Fibroblast of lung (primary cell): ENCODE measurements at regions not wholly inside any gene's neighbourhood (a gene's known extent, or its start where the extent isn't known, plus 50 kb on each side); places are given as distances from the start of the nearest gene placed in this dataset.
A peak's percentile ranks its signal among the peaks of the same experiment; 100 is the strongest.

ENCODE experiments used
- DNase-seq, 2 donors: peaks; one replicate each; pipeline versions ENCODE4 v3.0.0 to v3.0.0-alpha.2; 2010; ENCODE audit warnings: low read depth in 2 of 2
- H2AFZ ChIP-seq: 2 replicates; pipeline ENCODE4 v1.5.1; 2012; ENCODE audit warnings: low read length, control low read depth, inconsistent platforms
- H3K27ac ChIP-seq: 2 replicates; pipeline ENCODE4 v1.5.1; 2011; ENCODE audit warnings: low read length, control low read depth; ENCODE audit not compliant: insufficient read depth
- H3K27me3 ChIP-seq: 2 replicates; pipeline ENCODE4 v1.5.1; 2011; ENCODE audit warnings: mild to moderate bottlenecking, low read length; ENCODE audit not compliant: control insufficient read depth, insufficient read depth
- H3K36me3 ChIP-seq: 2 replicates; pipeline ENCODE4 v1.5.1; 2011; ENCODE audit warnings: low read length; ENCODE audit not compliant: control insufficient read depth, insufficient read depth
- H3K4me1 ChIP-seq: 2 replicates; pipeline ENCODE4 v1.5.1; 2011; ENCODE audit warnings: low read length; ENCODE audit not compliant: control insufficient read depth, insufficient read depth; ENCODE audit errors: extremely low read depth
- H3K4me2 ChIP-seq: 2 replicates; pipeline ENCODE4 v1.5.1; 2011; ENCODE audit warnings: low read length, control low read depth; ENCODE audit not compliant: insufficient read depth; ENCODE audit errors: extremely low read depth
- H3K4me3 ChIP-seq, 4 experiments: fragments of 200-600 bp in 1 of 4; sonication (generic) in 1 of 4; replicated peaks in 1 of 4; 2 replicates each; pipeline ENCODE4 v1.5.1; 2011 to 2016; ENCODE audit warnings: low read length in 4 of 4, low read depth in 3 of 4, mild to moderate bottlenecking in 3 of 4, control low read depth in 2 of 4, inconsistent platforms in 1 of 4, mixed read lengths in 1 of 4; ENCODE audit not compliant: insufficient read depth in 1 of 4; ENCODE audit errors: control extremely low read depth in 1 of 4
- H3K79me2 ChIP-seq: 2 replicates; pipeline ENCODE4 v1.5.1; 2012; ENCODE audit warnings: mild to moderate bottlenecking, low read length, inconsistent platforms; ENCODE audit not compliant: control insufficient read depth, insufficient read depth
- H3K9ac ChIP-seq: 2 replicates; pipeline ENCODE4 v1.5.1; 2011; ENCODE audit warnings: mild to moderate bottlenecking, low read length, control low read depth; ENCODE audit not compliant: insufficient read depth
- H3K9me3 ChIP-seq: 2 replicates; pipeline ENCODE4 v1.5.1; 2012; ENCODE audit warnings: low read depth, low read length; ENCODE audit not compliant: control insufficient read depth, insufficient read depth
- H4K20me1 ChIP-seq: 2 replicates; pipeline ENCODE4 v1.5.1; 2011; ENCODE audit warnings: low read length; ENCODE audit not compliant: control insufficient read depth, insufficient read depth; ENCODE audit errors: extremely low read depth
- CTCF ChIP-seq, 2 donors: IDR thresholded peaks in 1 of 2; conservative IDR thresholded peaks in 1 of 2; 1 replicate in 1 of 2; 2 replicates in 1 of 2; pipeline ENCODE4 v1.5.1; 2011 to 2012; ENCODE audit warnings: low read length in 2 of 2, control low read depth in 1 of 2, inconsistent platforms in 1 of 2, low read depth in 1 of 2, mild to moderate bottlenecking in 1 of 2
- EZH2 ChIP-seq: IDR thresholded peaks from 2 replicates; pipeline ENCODE4 v1.5.1; 2012; ENCODE audit warnings: low read length, control low read depth, mild to moderate bottlenecking; ENCODE audit errors: missing control alignments

DNA sequence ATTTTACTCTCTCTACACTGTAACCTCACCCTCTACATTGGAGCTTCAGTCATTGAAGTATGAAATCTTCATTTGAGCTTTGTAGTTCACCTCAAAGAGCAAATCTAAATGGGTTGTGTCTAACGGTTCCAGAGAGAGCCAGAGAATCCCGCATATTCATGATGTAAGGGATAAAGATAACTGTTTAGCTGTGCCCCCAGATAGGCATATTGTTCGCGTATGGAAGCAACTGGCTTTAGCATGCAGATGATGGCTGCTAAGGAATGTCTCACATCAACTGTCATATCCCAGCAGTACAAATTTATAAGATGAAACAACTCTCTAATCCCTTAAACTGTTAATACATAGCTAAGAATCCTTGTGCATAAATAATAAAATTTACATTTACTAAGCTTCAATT is 412.7 kb upstream of the ROBO2 start:
- Histone ChIP-seq H4K20me1 (no peaks in the 10 kb centered on the region), H3K9ac (no peak overlapping the region), H3K9me3 (no peaks in the 10 kb centered on the region), H3K36me3 (no peaks in the 10 kb centered on the region), H3K4me3 (no peak overlapping the region), H3K4me2 (no peak overlapping the region), H2AFZ (no peak overlapping the region), H3K4me1 (no peaks in the 10 kb centered on the region), H3K27ac (no peak overlapping the region), H3K27me3 (no peaks in the 10 kb centered on the region), H3K79me2 (no peaks in the 10 kb centered on the region)
- no peak for DNase-seq
- TF ChIP-seq EZH2 (no peak), CTCF (conservative IDR thresholded peaks at IDR 0.05 in 1 of 2, IDR thresholded peaks at IDR 0.05 in 1 of 2; ENCODE audit: low read depth in 1 of 2, low read length in 2 of 2) (no peak)

DNA sequence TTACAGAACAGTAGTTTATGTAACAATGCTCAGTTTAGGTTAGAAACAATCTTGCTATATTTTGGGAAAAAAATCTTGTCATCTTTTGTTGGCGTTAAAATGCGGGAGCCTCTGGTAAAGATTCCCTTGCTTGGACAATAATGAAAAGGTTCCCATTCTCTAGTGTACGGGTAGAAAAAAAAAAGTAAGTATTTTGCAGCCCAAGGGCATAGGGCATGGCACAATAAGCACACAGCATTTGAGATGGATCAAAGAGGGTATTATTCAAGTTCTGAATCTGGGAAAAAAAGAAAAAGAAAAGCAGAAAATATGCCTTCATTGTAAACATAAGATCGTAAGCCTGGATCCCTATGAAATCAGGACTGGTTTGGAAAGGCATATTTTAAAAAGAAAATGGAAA is 408.6 kb upstream of the ROBO2 start:
- no peaks in the 10 kb centered on the region for H4K20me1 ChIP-seq
- H3K4me1 ChIP-seq: no peaks in the 10 kb centered on the region
- no peak overlapping the region for H3K9ac ChIP-seq
- H3K4me3 ChIP-seq: no peak overlapping the region
- no peaks in the 10 kb centered on the region for H3K27me3 ChIP-seq
- H3K79me2 ChIP-seq: no peaks in the 10 kb centered on the region
- no peak for DNase-seq
- H3K9me3 ChIP-seq: no peaks in the 10 kb centered on the region
- TF ChIP-seq EZH2 (no peak), CTCF (conservative IDR thresholded peaks at IDR 0.05 in 1 of 2, IDR thresholded peaks at IDR 0.05 in 1 of 2; ENCODE audit: low read depth in 1 of 2, low read length in 2 of 2) (no peak)
- H3K36me3 ChIP-seq: no peaks in the 10 kb centered on the region
- no peak overlapping the region for H3K4me2 ChIP-seq
- no peak overlapping the region for H3K27ac ChIP-seq
- no peak overlapping the region for H2AFZ ChIP-seq

DNA sequence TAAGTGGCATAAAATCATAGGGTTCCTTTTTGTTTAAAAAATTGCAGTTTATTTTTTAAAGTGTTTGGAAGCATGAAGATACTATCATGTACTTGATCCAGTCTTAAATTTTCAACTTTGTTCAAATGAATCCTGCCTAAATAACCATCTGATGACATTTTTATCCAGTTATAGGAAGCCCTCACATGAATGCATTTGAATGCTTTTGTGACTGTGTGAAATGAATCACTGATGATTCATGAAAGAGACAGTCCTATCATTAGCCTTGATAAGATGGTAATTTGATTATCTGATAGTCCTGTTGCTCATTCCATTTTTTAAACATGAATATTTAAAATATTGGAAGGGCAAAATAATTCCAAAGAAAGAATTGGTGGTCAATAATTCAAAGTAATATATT is 401.9 kb upstream of the ROBO2 start:
- Histone ChIP-seq H3K4me2 (no peak overlapping the region), H3K79me2 (no peaks in the 10 kb centered on the region), H2AFZ (no peak overlapping the region), H3K4me1 (no peaks in the 10 kb centered on the region), H4K20me1 (no peaks in the 10 kb centered on the region), H3K4me3 (no peak overlapping the region), H3K9ac (no peak overlapping the region), H3K9me3 (no peaks in the 10 kb centered on the region), H3K27me3 (no peaks in the 10 kb centered on the region), H3K36me3 (no peaks in the 10 kb centered on the region), H3K27ac (no peak overlapping the region)
- TF ChIP-seq EZH2: no peak
- TF ChIP-seq CTCF (conservative IDR thresholded peaks at IDR 0.05 in 1 of 2, IDR thresholded peaks at IDR 0.05 in 1 of 2; ENCODE audit: low read depth in 1 of 2, low read length in 2 of 2): no peak
- DNase-seq: peak in 1 of 2 donors; percentile 0
